K562 (cell line): ENCODE measurements at regions not wholly inside any gene's neighbourhood (a gene's known extent, or its start where the extent isn't known, plus 50 kb on each side); places are given as distances from the start of the nearest gene placed in this dataset.

Experiments used
- ATAC-seq: fragments of 200-7000 bp; cut with Tn5 transposase; 3 replicates; pipeline ENCODE4 v1.9.1; 2020; ENCODE audit warnings: moderate library complexity
- BruUV-seq: library from RNA; stranded (reverse); fragments of 400-500 nt; replicated peaks from 2 replicates; lab custom pipeline; 2021; lab: Mats Ljungman, UMichigan
- CTCF ChIA-PET: fragments of 300-600 bp; formaldehyde crosslinking; extraction: SDS; loops from one replicate; lab custom pipeline; 2021; ENCODE audit warnings: low intra/inter-chr PET ratio; lab: Yijun Ruan, JAX
- POLR2A ChIA-PET: fragments of 300-600, 350-650 bp; sonication (Branson Sonifier 250); formaldehyde crosslinking; extraction: SDS; loops from one replicate; lab custom pipeline; 2021; ENCODE audit warnings: antibody characterized with exemption, inconsistent platforms; lab: Yijun Ruan, JAX
- DNase-seq, 4 experiments: peaks; one replicate each; pipeline versions ENCODE4 v3.0.0 to v3.0.0-alpha.2; 2011 to 2018; ENCODE audit warnings: low spot score in 3 of 4, mixed read lengths in 3 of 4; ENCODE audit errors: extremely low read depth in 1 of 4
- FAIRE-seq: peaks from 2 replicates; lab custom pipeline; 2011; peaks lifted over from hg19 to GRCh38; lab: Jason Lieb, UNC
- H2AFZ ChIP-seq: 2 replicates; pipeline ENCODE4 v1.6.0; 2011; ENCODE audit warnings: low read depth, low read length, control low read depth, inconsistent platforms
- H3K27ac ChIP-seq: fragments of 200-600 bp; 3 replicates; pipeline ENCODE4 v1.8.0; 2011; ENCODE audit warnings: low read depth, mild to moderate bottlenecking, control low read depth, inconsistent platforms, low read length, moderate library complexity, mixed read lengths; ENCODE audit errors: extremely low read depth
- H3K27me3 ChIP-seq, 2 experiments: fragments of 300-600 bp in 1 of 2; 2 replicates in 1 of 2; 3 replicates in 1 of 2; pipeline versions ENCODE4 v1.6.0 to v1.8.0; 2011; ENCODE audit warnings: inconsistent platforms in 2 of 2, low read length in 2 of 2, mild to moderate bottlenecking in 1 of 2, mixed read lengths in 1 of 2, moderate library complexity in 1 of 2; ENCODE audit not compliant: control insufficient read depth in 2 of 2, insufficient read depth in 2 of 2
- H3K36me3 ChIP-seq: fragments of 300-600 bp; 3 replicates; pipeline ENCODE4 v1.8.0; 2011; ENCODE audit warnings: mild to moderate bottlenecking, low read length, inconsistent platforms; ENCODE audit not compliant: control insufficient read depth, insufficient read depth
- H3K4me1 ChIP-seq, 2 experiments: fragments of 200-600 bp in 1 of 2; replicated peaks in 1 of 2; 2 replicates in 1 of 2; 3 replicates in 1 of 2; pipeline versions ENCODE4 v1.5.1 to v1.8.0; 2011; ENCODE audit warnings: inconsistent platforms in 2 of 2, low read length in 2 of 2, mild to moderate bottlenecking in 1 of 2, mixed read lengths in 1 of 2, moderate library complexity in 1 of 2; ENCODE audit not compliant: control insufficient read depth in 2 of 2, insufficient read depth in 2 of 2
- H3K4me2 ChIP-seq: 2 replicates; pipeline ENCODE4 v1.6.1; 2011; ENCODE audit warnings: low read length, control low read depth, inconsistent platforms, mixed read lengths; ENCODE audit not compliant: insufficient read depth
- H3K4me3 ChIP-seq: fragments of 200-600 bp; sonication (generic), shearing (Covaris generic); 2 replicates; pipeline ENCODE4 v1.5.1; 2016; ENCODE audit warnings: control low read depth, inconsistent platforms
- H3K79me2 ChIP-seq: fragments of 200-600 bp; 3 replicates; pipeline ENCODE4 v1.8.0; 2011; ENCODE audit warnings: low read length, inconsistent platforms; ENCODE audit not compliant: control insufficient read depth, insufficient read depth
- H3K9ac ChIP-seq, 2 experiments: 2 replicates each; pipeline versions ENCODE4 v1.6.0 to v1.6.1; 2011; ENCODE audit warnings: low read depth in 2 of 2, low read length in 2 of 2, control low read depth in 1 of 2, inconsistent platforms in 1 of 2, mild to moderate bottlenecking in 1 of 2, mixed read lengths in 1 of 2; ENCODE audit not compliant: insufficient read depth in 1 of 2
- H3K9me1 ChIP-seq: one replicate; pipeline ENCODE4 v1.6.0; 2011; ENCODE audit warnings: inconsistent platforms, mild to moderate bottlenecking, low read length, moderate library complexity; ENCODE audit not compliant: control insufficient read depth, insufficient read depth
- H3K9me3 ChIP-seq: replicated peaks from 2 replicates; pipeline ENCODE4 v1.5.1; 2011; ENCODE audit warnings: low read depth, low read length, inconsistent platforms; ENCODE audit not compliant: control insufficient read depth, insufficient read depth
- H4K20me1 ChIP-seq: replicated peaks from 2 replicates; pipeline ENCODE4 v1.6.1; 2011; ENCODE audit warnings: low read length, inconsistent platforms, mixed read lengths; ENCODE audit not compliant: control insufficient read depth, insufficient read depth
- CEBPG ChIP-seq, 3 experiments: fragments of 200-800 bp in 1 of 3; sonication (Bioruptor generic) in 1 of 3; sonication (generic) in 1 of 3; formaldehyde crosslinking in 1 of 3; IDR thresholded peaks in 2 of 3; conservative IDR thresholded peaks in 1 of 3; 2 replicates each; pipeline versions ENCODE4 v1.6.1 to v1.8.0; 2016 to 2022; ENCODE audit warnings: missing compliant biosample characterization in 2 of 3, missing genetic modification characterization in 2 of 3, mild to moderate bottlenecking in 1 of 3, missing genetic modification reagents in 1 of 3
- HLTF ChIP-seq: fragments of 450-650 bp; IDR thresholded peaks from 2 replicates; pipeline ENCODE4 v1.6.1; 2016
- HSF4 ChIP-seq: fragments of 250-450 bp; sonication (Bioruptor Pico); IDR thresholded peaks from 2 replicates; pipeline ENCODE4 v2.1.2; 2022; ENCODE audit warnings: mild to moderate bottlenecking, moderate library complexity, borderline replicate concordance
- ID3 ChIP-seq, 2 experiments: fragments of 250-450 bp in 1 of 2; fragments of 450-650 bp in 1 of 2; sonication (Bioruptor Pico) in 1 of 2; IDR thresholded peaks; 2 replicates each; pipeline versions ENCODE4 v1.6.1 to v1.8.0; 2016 to 2021; ENCODE audit warnings: mild to moderate bottlenecking in 2 of 2, moderate library complexity in 2 of 2, missing compliant biosample characterization in 1 of 2, missing genetic modification characterization in 1 of 2
- NFXL1 ChIP-seq: fragments of 450-650 bp; formaldehyde crosslinking; IDR thresholded peaks from 2 replicates; pipeline ENCODE4 v1.4.0; 2021; ENCODE audit warnings: mild to moderate bottlenecking
- NR3C1 ChIP-seq: sonication (generic); formaldehyde crosslinking; IDR thresholded peaks from 2 replicates; pipeline ENCODE4 v1.8.1; 2022; ENCODE audit warnings: missing genetic modification reagents
- PTBP1 ChIP-seq: fragments of 200-400 bp; formaldehyde crosslinking; IDR thresholded peaks from 2 replicates; pipeline ENCODE4 v1.6.1; 2017; ENCODE audit warnings: low read depth, low read length
- RB1 ChIP-seq: fragments of 450-650 bp; IDR thresholded peaks from 2 replicates; pipeline ENCODE4 v1.6.1; 2017; ENCODE audit warnings: low read depth, mild to moderate bottlenecking
- RUNX1 ChIP-seq: sonication (generic); IDR thresholded peaks from 2 replicates; pipeline ENCODE4 v1.6.1; 2016; ENCODE audit warnings: antibody characterized with exemption, low read depth
- SOX6 ChIP-seq: fragments of 450-650 bp; IDR thresholded peaks from 2 replicates; pipeline ENCODE4 v1.6.1; 2014; ENCODE audit warnings: mild to moderate bottlenecking
- ZBTB2 ChIP-seq: fragments of 450-650 bp; IDR thresholded peaks from 2 replicates; pipeline ENCODE4 v1.6.1; 2016; ENCODE audit warnings: antibody characterized with exemption
- ZFX ChIP-seq: sonication (generic); formaldehyde crosslinking; IDR thresholded peaks from 2 replicates; pipeline ENCODE4 v1.8.0; 2022; ENCODE audit warnings: mild to moderate bottlenecking, missing genetic modification reagents, moderate library complexity
- ZNF263 ChIP-seq: sonication (generic); formaldehyde crosslinking; IDR thresholded peaks from 2 replicates; pipeline ENCODE4 v1.8.0; 2022; ENCODE audit warnings: mild to moderate bottlenecking, missing genetic modification reagents, borderline replicate concordance
- WGBS: fragments of 100-300 bp; shearing (Covaris generic); methylation state at CpG from one replicate; pipeline ENCODE4 v1.1.6; 2016; ENCODE audit warnings: low coverage, mixed read lengths; ENCODE audit not compliant: insufficient coverage; ENCODE audit errors: missing lambda C conversion rate; 5-methylcytosine and 5-hydroxymethylcytosine counted together
- in situ Hi-C: fragments of 300-500 bp; cut with MboI; formaldehyde crosslinking; loops from 4 replicates; pipeline ENCODE4 v1.15.0; 2018; ENCODE audit warnings: inconsistent platforms, mixed read lengths
- intact Hi-C: fragments of 100-400 bp; cut with micrococcal nuclease; formaldehyde crosslinking; loops from 2 replicates; pipeline ENCODE4 v1.14.2; 2022
- TF ChIP-seq, protein P1 (sequence below): fragments of 450-650 bp; formaldehyde crosslinking; IDR thresholded peaks from 2 replicates; pipeline ENCODE4 v1.4.0; 2020; ENCODE audit warnings: mild to moderate bottlenecking, moderate library complexity
- TF ChIP-seq, protein P2 (sequence below), 2 experiments: fragments of 200-800 bp in 1 of 2; sonication (Bioruptor generic) in 1 of 2; sonication (generic) in 1 of 2; formaldehyde crosslinking in 1 of 2; IDR thresholded peaks in 1 of 2; conservative IDR thresholded peaks in 1 of 2; 2 replicates each; pipeline versions ENCODE4 v1.5.0 to v1.6.1; 2016 to 2020; ENCODE audit warnings: missing compliant biosample characterization in 1 of 2, missing genetic modification characterization in 1 of 2, missing genetic modification reagents in 1 of 2

DNA sequence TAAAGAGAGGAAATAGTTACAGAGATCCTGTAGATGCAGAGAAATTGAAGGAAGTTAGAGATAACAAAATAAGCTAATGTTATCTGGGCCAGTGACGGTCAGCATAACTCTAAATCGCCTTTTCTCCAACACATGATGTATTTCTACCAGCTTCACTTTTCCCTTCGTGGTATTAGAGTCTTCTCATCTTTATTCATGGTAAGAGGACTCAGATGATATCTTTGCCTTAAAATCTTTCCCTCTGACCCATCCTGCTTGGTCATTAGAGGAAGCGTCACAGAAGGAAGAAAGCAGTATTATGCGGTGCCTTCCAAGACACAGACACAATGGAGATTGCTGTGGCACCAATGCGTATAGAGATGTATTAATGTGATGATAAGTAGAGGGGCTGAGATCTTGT, 320.7 kb upstream of the GOLIM4 start (continued):
- no peak for TF ChIP-seq CEBPG (CRISPR knock-in tag; IDR thresholded peaks at IDR 0.05)
- TF ChIP-seq CEBPG (tag; conservative IDR thresholded peaks at IDR 0.05 in 1 of 2, IDR thresholded peaks at IDR 0.05 in 1 of 2), result no peak
- no peak for TF ChIP-seq ID3 (CRISPR knock-in tag; IDR thresholded peaks at IDR 0.05)
- TF ChIP-seq ID3 (tag; IDR thresholded peaks at IDR 0.05), result no peak
- TF ChIP-seq RB1, result no peak
- TF ChIP-seq, protein P1, sequence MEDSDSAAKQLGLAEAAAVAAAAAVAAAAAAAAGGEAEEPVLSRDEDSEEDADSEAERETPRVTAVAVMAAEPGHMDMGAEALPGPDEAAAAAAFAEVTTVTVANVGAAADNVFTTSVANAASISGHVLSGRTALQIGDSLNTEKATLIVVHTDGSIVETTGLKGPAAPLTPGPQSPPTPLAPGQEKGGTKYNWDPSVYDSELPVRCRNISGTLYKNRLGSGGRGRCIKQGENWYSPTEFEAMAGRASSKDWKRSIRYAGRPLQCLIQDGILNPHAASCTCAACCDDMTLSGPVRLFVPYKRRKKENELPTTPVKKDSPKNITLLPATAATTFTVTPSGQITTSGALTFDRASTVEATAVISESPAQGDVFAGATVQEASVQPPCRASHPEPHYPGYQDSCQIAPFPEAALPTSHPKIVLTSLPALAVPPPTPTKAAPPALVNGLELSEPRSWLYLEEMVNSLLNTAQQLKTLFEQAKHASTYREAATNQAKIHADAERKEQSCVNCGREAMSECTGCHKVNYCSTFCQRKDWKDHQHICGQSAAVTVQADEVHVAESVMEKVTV, result no peak
- TF ChIP-seq RUNX1, result no peak
- no peak for TF ChIP-seq SOX6
- no peak for TF ChIP-seq HLTF
- TF ChIP-seq ZNF263, result no peak
- no peak for TF ChIP-seq HSF4 (CRISPR knock-in tag)
- TF ChIP-seq NFXL1 (CRISPR knock-in tag), result no peak

DNA sequence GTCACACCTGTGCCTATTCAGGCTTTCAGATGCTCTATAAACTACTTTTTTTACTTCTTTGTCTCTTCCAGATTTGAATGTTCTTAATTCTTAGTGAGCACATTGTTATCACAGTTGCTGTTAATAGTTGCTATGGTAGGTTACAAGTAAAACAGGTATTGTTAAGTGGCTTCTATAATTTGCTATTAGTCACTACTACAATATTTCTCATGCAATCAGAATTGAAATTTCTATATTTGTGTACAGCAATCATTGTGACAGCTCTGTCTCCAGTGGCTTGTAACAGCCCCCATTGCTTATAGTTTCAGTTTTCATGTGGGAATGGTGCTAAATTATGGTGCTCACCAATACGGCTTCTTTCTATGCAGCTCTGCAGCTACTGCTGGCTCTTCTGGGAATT, 318.4 kb upstream of the GOLIM4 start:
- no peak overlapping the region for H3K27ac ChIP-seq
- ChIA-PET CTCF (interaction anchor here (0.7 kb wide), 1 partner anchor 10 kb away, joined by 3 read pairs; no protein-coding TSS in a partner anchor), POLR2A (no interaction called here)
- no peaks in the 10 kb centered on the region for H4K20me1 ChIP-seq
- no peaks in the 10 kb centered on the region for H3K9me1 ChIP-seq
- in situ Hi-C loops, result no loop called here
- no peak for ATAC-seq
- H3K4me1 ChIP-seq, result no peaks in the 10 kb centered on the region
- FAIRE-seq, result no peak
- no peaks in the 10 kb centered on the region for H3K79me2 ChIP-seq
- intact Hi-C loops, result loop anchor here (2.0 kb wide), 1 partner anchor 17 kb away; no protein-coding TSS in a partner anchor
- no peaks in the 10 kb centered on the region for H3K9me3 ChIP-seq
- no peaks in the 10 kb centered on the region for H3K27me3 ChIP-seq
- no peak overlapping the region for H3K4me3 ChIP-seq
- no peak overlapping the region for H3K9ac ChIP-seq
- no peaks in the 10 kb centered on the region for H3K36me3 ChIP-seq
- DNase-seq, result no peak
- H3K4me2 ChIP-seq, result no peak overlapping the region
- no peak overlapping the region for H2AFZ ChIP-seq
- no TSS peak for BruUV-seq
- WGBS, result 0% methylated on average over 1 of the region's 1 CpG
- TF ChIP-seq ZBTB2 (no peak), NR3C1 (CRISPR knock-in tag) (no peak), PTBP1 (no peak), ZFX (CRISPR knock-in tag) (no peak)
- TF ChIP-seq, protein P2, sequence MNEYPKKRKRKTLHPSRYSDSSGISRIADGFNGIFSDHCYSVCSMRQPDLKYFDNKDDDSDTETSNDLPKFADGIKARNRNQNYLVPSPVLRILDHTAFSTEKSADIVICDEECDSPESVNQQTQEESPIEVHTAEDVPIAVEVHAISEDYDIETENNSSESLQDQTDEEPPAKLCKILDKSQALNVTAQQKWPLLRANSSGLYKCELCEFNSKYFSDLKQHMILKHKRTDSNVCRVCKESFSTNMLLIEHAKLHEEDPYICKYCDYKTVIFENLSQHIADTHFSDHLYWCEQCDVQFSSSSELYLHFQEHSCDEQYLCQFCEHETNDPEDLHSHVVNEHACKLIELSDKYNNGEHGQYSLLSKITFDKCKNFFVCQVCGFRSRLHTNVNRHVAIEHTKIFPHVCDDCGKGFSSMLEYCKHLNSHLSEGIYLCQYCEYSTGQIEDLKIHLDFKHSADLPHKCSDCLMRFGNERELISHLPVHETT (CRISPR knock-in tag; conservative IDR thresholded peaks at IDR 0.05 in 1 of 2, IDR thresholded peaks at IDR 0.05 in 1 of 2), result no peak
